ENCODE measurements at regions not wholly inside any gene's neighbourhood (a gene's known extent, or its start where the extent isn't known, plus 50 kb on each side); places are given as distances from the start of the nearest gene placed in this dataset.
"Not testable (repeated sequence)": the region's sequence is repeated elsewhere in the genome, so short reads cannot be mapped to it uniquely, and the experiment has no call there.

DNA sequence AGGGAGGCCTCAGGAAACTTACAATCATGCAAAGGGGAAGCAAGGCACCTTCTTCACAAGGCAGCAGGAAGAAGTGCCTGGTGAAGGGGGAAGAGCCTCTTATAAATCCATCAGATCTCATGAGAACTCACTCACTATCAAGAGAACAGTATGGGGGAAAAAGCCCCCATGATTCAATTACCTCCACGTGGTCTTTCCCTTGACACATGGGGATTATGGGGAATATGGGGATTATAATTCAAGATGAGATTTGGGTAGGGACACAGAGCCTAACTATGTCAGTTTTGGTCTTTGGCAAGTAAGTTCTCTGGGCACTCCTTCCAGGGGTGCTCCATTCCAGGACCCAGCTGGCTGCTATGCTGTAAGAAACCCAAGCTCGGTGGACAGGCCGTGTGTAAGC is 275.3 kb upstream of the TUT7 start:
- no peak for DNase-seq (ENCODE audit: low read depth)

DNA sequence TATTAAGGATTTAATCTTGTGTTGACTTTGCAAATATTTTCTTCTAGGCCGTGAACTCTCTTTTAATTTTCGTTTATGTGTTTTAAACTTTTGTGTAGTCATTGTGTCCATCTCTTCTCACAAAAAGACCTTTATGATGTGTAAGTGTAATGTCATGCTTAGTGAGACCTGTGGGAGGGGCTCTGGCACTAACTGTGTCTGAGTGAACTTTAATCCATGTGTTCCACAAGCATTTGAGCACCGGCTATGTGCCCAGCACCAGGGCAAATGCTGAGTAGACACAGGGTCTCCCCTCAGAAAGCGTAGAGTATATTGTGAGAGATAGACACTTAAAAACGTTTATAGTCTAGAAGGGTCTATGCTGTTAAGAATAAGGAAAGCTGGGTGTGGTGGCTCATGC is 272.6 kb upstream of the TUT7 start:
- no peak for DNase-seq (ENCODE audit: low read depth)

DNA sequence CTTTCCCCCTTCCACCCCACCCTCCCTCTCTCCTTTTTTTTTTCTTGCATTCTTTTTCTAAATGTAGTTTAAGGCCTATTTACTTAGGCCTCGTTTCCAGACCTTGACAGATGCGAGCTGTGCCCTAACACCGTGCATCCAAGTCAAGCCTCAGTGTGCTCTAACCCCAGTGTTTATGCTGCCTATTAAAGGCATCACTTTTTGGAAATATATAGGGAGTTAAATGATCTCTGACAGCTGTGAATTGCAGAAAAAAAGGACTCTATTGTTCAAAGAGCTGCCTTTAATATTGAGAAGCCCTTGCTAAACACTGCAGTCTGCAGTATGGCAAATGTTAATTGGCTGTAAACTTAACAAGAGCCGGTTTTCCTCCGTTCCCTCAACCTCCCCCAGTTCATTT is 270.4 kb upstream of the TUT7 start:
- no peak for DNase-seq (ENCODE audit: low read depth)

DNA sequence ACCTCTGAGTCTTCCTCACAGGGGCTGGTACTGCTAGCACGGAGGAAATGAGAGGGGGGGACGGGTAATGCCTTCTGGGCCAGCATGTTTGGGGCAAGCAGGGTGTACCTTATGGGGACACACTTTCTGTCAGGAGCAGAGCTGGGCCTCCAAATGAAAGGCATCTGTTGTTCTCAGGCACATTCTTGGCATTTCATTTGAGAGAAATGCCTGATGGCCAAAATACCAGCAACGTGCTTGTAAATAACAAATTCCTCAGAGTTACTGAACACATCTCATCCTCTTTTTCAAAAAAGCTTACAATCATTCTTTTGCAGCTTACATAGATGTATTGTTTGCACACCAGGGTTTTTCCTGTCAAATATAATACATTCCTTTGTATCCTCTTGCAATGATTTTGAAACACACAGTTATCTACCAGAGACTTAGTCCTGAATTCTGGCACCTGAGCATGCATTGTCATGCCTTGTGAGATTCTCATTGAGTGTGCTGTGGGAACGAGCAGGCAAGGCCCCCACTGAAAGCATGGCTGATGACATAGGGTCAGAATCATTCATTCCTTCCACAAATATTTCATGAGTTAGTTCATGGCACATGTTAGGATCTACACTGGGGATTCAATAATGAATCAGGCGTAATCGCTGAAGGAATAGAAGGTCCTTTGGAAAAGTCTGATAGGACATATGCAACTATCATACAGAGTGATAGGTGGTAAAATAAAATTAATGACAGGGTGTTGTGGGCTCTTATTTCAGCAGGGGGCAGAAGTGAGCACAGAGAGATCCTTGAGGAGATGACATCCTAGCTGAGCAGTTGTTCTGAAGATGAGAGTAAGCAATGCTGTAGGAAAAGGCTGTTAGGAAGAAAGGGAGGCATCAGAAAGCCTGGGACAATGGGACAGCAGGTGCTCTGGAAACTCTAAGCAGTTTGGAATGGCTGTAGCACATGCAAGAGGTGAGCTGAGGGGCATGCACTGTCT is 260.9 kb upstream of the TUT7 start:
- DNase-seq (ENCODE audit: low read depth) = peak; percentile 75

DNA sequence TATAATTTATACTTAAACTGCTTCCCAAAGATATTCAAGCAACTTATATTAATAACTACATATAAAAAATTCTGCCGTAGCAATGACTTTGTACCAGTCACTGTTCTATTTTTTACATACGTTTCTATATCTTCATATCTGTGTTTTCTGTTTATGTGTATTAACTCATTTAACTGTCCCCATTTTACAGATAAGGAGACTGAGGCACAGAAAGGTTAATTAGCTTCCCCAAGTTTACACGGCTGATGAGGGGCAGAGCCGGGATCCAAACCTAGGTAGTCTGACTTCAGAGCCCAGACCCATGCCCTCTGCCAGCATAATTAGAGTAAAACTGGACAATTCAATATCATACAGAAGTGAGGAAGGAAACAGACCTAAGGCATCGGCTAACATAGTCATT is 259.7 kb upstream of the TUT7 start:
- DNase-seq (ENCODE audit: low read depth) = no peak

DNA sequence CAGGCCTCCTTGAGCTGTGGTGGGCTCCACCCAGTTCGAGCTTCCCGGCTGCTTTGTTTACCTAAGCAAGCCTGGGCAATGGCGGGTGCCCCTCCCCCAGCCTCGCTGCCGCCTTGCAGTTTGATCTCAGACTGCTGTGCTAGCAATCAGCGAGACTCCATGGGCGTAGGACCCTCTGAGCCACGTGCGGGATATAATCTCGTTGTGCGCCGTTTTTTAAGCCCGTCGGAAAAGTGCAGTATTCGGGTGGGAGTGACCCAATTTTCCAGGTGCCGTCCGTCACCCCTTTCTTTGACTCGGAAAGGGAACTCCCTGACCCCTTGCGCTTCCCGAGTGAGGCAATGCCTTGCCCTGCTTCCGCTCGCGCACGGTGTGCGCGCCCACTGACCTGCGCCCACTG is 257.3 kb upstream of the TUT7 start:
- not testable (repeated sequence) for DNase-seq (ENCODE audit: low read depth)

DNA sequence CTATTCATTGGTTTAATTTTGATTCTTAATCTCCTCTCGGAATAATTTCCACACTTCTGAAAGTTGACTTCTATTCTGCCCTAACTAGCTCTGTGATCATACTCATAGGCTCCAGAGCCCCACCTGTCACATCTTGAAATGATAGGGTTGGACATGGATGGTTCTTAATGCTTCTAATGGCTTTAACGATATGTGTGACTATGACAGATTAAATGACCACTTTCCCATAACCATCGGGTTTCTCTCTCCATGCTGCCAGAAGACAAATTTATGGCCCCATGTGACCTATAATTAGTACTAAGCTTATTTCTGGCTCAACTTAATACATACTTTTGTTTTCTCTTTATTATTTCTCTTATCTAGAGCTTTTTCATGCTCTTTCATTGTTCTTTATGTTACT is 251.1 kb upstream of the TUT7 start:
- no peak for DNase-seq (ENCODE audit: low read depth)

DNA sequence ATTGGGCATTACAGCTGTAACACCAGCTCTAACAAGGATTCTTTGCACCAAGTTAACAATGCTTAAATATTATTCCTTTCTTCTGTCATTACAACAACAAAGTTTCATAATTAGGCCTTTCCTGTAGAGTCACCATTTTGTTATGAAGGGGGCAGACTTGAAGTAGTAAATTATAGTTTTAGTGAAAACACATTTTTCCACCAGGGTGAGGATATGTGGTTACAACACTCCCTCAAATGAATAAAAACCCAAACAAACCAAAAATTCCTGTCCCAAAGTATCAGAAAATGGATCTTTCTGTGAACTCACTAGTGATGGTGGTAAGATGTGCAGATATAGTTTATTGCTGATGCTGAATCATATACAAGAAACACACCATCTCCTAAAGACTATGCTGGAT is 250.5 kb upstream of the TUT7 start:
- no peak for DNase-seq (ENCODE audit: low read depth)

DNA sequence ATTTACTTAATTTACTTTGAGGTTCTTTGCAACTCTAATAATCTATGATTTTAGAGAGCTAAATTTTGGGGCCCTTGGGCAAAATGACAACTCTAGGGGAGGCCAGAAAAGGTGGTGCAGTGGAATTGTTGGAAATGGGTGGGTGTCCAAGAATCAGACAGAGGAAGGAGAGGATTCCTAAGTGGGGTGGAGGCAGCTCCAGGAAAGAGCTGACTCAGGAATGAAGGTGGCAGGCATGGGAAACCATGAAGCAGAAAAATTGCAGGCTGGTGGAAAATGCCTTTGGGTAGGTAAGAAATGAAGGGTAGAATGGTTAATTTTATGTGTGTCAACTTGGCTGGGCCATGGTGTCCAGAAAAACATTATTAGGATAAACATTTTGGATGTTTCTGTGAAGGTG is 248.5 kb upstream of the TUT7 start:
- no peak for DNase-seq (ENCODE audit: low read depth)

DNA sequence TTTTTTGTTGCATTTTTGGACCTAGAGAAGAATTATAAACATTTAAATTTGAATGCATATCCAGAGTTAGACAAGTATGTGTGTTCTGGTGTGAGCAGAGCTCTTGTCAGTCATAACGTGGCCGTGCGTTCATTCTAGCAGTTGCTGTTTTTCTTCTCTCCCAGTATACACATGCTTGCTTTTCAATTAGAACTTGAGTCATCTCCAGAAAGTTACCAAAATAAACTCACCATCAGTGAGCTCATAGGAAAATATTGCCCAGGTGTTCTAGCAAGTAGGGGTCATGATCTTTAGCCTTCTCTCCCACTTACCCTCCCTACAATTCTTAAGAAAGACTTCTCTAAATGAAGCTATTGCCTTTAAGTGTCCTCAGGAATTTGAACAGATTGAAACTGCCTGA is 247.5 kb upstream of the TUT7 start:
- DNase-seq (ENCODE audit: low read depth) = peak; percentile 81

DNA sequence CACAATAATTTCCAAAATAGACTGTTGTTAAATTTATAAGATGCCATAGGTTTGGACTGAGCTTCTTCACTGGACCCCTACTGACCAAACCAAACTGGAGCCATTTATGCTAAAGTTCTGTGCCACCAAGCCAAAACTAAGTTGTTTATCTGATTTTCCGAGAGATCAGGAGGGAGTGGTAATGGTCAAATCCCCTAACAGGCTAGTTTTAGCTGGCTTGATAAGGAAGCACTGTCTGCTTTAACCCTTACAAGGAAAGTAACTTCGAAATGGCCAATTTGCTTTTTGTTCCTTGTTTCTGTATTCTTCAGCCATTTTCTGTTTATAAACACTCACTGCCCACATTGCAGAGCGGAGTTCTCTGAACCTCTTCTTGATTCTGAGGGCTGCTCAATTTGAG is 246.8 kb upstream of the TUT7 start:
- DNase-seq (ENCODE audit: low read depth) = no peak

DNA sequence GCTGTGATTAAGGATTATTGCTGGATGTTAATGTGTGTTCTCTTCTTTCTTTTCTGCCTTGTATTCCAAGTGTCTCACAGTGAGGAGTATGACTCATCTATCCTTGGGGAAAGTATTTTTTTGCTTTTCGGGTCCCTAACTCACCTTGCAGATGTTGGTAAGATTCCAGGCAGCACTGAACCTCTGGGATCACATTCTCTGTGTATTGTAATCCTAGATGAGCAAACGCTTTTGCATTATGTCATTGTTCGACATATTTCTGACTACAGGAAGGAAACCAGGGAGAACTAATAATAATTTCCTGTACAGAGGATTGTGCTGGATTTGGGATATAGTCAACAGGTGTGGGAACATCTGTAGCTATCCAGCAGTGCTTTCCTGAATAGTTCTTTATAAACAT is 246.1 kb upstream of the TUT7 start:
- DNase-seq (ENCODE audit: low read depth) = peak; percentile 37

DNA sequence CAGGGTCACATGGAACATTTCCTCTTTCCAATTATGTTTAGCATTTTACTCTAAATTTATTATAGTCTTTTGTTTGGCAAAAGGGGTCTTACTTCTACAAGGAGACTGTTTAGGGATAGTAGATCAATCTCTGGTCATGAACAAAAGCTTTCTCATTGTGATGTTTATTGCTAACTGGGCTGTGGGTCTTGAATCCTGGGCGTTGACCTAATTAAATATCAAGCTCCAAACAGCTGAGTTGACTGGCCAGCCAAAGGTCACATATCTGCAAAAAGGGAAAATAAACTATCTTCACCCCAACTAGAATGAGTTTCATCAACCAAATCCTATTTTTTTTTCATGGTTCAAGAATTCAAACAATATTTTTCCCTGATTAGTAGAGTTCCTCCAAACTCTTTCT is 245.4 kb upstream of the TUT7 start:
- DNase-seq (ENCODE audit: low read depth) = no peak

DNA sequence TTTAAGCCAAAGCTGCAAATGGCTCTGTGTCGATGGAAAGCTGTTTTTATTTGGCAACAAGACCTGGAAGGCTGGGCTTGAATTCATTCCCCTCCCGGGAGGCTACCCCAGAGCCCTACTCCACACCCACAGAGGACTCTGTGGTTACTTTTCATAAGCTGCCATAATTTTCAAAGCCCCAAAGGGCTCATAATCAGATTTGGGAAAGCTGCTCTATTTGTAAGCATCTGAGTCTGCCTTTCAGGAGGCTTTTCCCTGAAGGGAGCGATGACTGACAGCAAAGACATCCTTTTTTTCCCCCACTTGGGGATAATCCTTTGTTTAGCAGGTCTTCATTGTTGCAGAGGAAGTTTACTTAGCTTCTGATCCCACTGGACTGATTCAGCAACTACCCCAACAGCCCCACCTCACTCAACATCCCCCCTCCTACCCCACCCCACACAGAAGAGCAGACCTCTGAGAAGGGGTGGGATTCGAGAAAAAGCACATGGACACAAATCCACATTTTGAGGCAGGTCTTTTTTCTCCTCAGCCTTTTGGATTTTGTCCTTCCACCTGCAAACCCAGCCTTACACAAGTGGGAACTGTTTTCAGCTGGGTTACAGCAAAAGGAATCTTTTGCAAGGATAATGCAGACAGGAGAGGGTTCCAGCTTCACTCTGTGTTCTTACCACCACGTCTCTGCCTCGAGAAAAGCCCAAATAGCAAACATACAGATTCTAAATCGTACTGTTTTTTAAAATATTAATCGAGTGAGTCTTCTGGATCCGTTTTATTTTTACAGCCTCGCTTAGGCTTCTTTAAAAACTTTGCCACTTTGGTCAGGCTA is 244.4 kb upstream of the TUT7 start:
- peak; percentile 71 for DNase-seq (ENCODE audit: low read depth)

DNA sequence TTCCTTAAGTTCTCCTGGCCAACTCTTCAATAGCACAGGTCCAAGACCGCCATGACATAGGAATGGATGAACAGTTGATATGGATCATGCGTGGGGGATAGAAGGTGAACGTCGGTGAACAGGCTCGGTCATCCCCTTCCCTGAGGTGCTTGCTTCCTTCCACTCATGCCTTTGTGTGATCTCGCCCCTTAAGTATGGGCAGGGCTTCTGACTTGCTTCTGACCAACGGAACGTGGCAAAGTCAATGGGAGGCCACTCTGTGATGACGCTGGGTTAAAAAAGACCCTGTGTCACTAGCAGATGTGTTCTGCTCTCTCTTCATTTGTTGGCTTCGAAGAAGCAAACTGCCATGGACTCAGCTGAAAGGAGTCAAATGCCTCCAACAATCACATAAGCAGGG is 240.5 kb upstream of the TUT7 start:
- DNase-seq (ENCODE audit: low read depth) = peak; percentile 26

DNA sequence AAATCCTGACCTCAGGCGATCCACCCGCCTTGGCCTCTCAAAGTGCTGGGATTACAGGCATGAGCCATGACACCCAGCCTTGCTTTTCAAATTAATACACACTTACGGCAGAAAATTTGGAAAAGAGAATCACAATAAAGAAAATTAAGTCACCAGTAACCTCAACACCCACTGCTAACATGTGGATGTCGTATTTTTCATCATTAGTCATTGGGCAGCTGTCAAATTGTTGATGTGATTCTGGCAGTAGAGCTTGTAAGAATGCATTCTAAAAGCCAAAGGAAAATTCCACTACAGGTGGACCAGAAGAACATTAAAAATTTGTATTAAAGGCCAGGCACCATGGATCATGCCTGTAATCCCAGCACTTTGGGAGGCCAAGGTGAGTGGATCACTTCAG is 237.3 kb upstream of the TUT7 start:
- peak; percentile 75 for DNase-seq (ENCODE audit: low read depth)

DNA sequence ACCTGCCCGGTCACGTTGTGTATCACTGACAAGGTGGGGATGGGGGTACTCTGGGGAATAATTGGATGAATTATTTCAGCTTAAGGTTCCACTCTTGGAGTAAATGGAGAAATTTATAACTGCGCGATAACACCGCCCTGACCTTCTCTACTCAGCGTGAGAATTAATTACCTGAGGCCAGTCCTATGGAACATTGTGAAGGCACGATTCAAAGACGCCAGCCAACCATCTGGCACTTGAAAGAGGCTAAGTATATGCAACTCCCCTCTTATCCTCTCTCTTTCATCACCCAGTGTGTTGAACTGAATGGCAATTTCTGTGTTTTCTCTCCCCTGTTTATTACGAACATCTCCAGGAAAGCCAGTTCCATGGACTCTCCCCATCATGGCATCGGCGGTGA is 235.5 kb upstream of the TUT7 start:
- DNase-seq (ENCODE audit: low read depth) = no peak

DNA sequence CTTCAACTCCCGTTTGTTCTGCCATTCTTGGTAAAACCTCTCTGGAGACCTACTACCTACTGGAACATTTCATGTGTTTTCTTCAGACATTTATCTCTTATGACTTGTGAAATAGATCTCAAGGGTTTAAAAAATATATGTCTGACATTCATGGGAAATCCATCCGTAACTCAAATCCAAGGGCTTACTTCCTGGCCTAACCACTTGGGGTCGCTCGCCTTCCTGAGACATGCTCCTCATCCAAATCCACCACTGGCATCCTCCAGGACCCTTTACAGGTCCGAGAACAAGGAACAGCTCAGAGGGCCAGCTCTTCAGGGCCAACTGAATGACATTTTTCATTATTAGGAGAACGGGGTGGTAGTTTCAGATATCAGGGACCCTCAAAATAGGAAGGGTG is 235.1 kb upstream of the TUT7 start:
- no peak for DNase-seq (ENCODE audit: low read depth)

DNA sequence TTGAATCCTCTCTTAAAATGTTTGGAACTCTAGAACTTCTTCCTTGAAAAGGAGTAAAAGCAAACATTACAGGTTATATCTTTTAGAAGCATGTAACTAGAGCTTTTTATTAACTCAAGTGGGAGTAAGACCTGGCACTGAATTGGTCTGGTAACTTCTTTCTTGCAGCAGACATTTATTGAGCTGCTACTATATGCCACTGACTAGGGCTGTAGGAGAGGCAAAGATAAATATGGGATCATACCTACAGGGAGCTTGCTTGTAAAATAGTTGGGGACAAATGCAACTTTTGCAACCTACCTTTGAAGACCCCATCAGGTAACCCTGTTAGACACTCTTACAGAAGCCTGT is 231.9 kb upstream of the TUT7 start:
- no peak for DNase-seq (ENCODE audit: low read depth)

DNA sequence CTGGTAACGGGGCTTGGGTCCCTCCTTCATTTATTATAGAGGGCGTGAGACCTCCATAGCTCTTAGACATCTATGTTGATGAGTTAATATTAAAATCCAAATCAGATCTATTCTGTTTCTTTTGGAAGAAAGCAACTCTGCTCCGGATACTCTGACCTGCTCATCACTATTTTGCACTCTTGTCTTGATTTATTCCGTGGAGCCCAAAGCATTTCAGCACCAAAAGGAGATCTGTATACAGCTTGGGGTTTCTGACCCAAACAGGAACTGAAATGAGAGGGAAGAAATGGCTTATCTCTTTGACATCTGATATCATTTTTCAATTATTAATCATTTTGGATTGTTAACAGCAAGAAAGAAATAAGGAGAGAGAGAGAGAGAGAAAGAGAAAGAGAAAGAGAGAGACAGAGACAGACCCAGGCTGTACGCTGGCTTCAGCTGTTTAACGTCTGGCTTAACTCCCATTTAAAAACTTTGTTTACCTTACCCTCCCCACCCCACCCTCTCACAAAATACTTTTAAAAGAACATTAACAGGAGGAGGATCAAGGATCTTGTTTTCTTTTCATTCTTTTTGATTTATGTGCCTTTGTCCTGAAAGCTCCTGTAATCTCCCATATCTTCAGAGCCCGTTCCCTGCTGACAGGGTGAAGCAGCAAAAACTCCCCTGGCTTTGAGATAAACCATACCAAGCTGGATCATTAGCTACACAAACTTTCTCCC is 231.4 kb upstream of the TUT7 start:
- peak; percentile 51 for DNase-seq (ENCODE audit: low read depth)

DNA sequence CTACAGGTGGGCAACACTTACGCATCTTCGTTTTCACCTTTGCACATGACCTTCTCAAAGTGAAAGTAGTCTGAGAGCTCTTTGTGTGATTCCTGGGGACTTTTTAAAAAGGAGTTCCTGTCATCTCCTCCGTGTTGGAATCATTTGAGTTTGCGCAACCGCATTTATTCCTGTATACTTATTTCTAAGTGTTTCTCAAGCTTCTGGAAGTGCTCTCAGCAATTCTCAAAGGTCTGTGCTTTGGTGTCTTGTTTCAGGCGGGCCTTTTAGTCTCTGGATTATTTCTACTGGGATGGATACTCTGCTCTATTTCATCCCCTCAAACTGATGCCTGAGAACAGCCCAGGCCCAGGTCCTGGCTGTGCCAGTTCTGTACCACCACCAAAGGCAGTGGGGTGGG is 226.5 kb upstream of the TUT7 start:
- peak; percentile 0 for DNase-seq (ENCODE audit: low read depth)

DNA sequence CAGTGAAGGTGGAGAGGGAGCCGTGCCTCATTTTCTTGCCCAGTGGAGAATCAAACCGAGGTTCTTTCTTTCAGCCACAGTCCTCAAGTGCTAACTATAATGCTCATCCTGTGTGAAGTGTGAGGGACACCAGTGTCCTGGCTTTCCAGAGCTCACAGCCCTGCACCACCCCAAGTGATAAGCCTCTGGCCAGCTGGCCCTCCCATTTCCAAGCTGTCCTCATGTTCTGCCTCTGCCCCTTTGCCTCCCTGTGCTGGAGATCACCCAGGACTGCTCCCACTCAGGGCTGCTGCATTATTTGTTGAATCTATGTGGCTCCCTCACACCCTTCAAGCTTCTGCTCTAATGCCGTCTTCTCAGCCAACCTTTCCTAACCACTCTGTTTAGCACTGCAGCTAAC is 224.5 kb upstream of the TUT7 start:
- DNase-seq (ENCODE audit: low read depth) = peak; percentile 0

Measured in myocyte (in vitro differentiated cells).